Mesendoderm (in vitro differentiated cells): ENCODE measurements at regions not wholly inside any gene's neighbourhood (a gene's known extent, or its start where the extent isn't known, plus 50 kb on each side); places are given as distances from the start of the nearest gene placed in this dataset.

ENCODE experiments used
- DNase-seq: peaks from one replicate; pipeline ENCODE4 v3.0.0; 2013
- H2AK5ac ChIP-seq: 2 replicates; pipeline ENCODE4 v1.6.1; 2013; ENCODE audit warnings: low read length, inconsistent platforms
- H2BK120ac ChIP-seq: 2 replicates; pipeline ENCODE4 v1.6.1; 2013; ENCODE audit warnings: low read depth, mild to moderate bottlenecking, low read length, moderate library complexity, mixed read lengths
- H2BK15ac ChIP-seq: replicated peaks from 2 replicates; pipeline ENCODE4 v1.6.1; 2013; ENCODE audit warnings: low read depth, mild to moderate bottlenecking, moderate library complexity
- H2BK5ac ChIP-seq: 2 replicates; pipeline ENCODE4 v1.6.1; 2013; ENCODE audit warnings: low read length, inconsistent platforms
- H3K18ac ChIP-seq: 2 replicates; pipeline ENCODE4 v1.6.1; 2013; ENCODE audit warnings: mild to moderate bottlenecking, low read length, mixed read lengths
- H3K23ac ChIP-seq: one replicate; pipeline ENCODE4 v1.6.1; 2013; ENCODE audit warnings: low read length
- H3K27ac ChIP-seq: 2 replicates; pipeline ENCODE4 v1.5.1; 2013; ENCODE audit warnings: low read depth, mild to moderate bottlenecking, inconsistent platforms, low read length, moderate library complexity
- H3K27me3 ChIP-seq: 2 replicates; pipeline ENCODE4 v1.6.1; 2013; ENCODE audit warnings: low read length, control low read depth, mild to moderate bottlenecking, inconsistent platforms; ENCODE audit not compliant: insufficient read depth, poor library complexity
- H3K36me3 ChIP-seq: 2 replicates; pipeline ENCODE4 v1.6.1; 2013; ENCODE audit warnings: low read length, inconsistent platforms; ENCODE audit not compliant: control insufficient read depth, insufficient read depth
- H3K4ac ChIP-seq: one replicate; pipeline ENCODE4 v1.6.1; 2013; ENCODE audit warnings: low read depth, mild to moderate bottlenecking, low read length, moderate library complexity
- H3K4me1 ChIP-seq: 2 replicates; pipeline ENCODE4 v1.6.1; 2013; ENCODE audit warnings: low read depth, low read length, inconsistent platforms; ENCODE audit not compliant: control insufficient read depth
- H3K4me2 ChIP-seq: 2 replicates; pipeline ENCODE4 v1.6.1; 2013; ENCODE audit warnings: low read length
- H3K4me3 ChIP-seq: 2 replicates; pipeline ENCODE4 v1.5.1; 2013; ENCODE audit warnings: mild to moderate bottlenecking, low read length
- H3K56ac ChIP-seq: one replicate; pipeline ENCODE4 v1.6.1; 2013; ENCODE audit warnings: low read length
- H3K79me1 ChIP-seq: 2 replicates; pipeline ENCODE4 v1.6.1; 2013; ENCODE audit warnings: low read length, inconsistent platforms
- H3K79me2 ChIP-seq: 2 replicates; pipeline ENCODE4 v1.6.1; 2013; ENCODE audit warnings: mild to moderate bottlenecking, low read length; ENCODE audit not compliant: control insufficient read depth, insufficient read depth
- H3K9ac ChIP-seq: 2 replicates; pipeline ENCODE4 v1.6.1; 2013; ENCODE audit warnings: low read length, inconsistent platforms
- H4K5ac ChIP-seq: one replicate; pipeline ENCODE4 v1.6.1; 2013; ENCODE audit warnings: low read length
- H4K8ac ChIP-seq: one replicate; pipeline ENCODE4 v1.6.1; 2013; ENCODE audit warnings: low read depth, mild to moderate bottlenecking, control low read depth, low read length, moderate library complexity
- WGBS: extraction: QIAGEN DNeasy Blood & Tissue Kit; methylation state at CpG from one replicate; pipeline ENCODE4 v1.1.7; 2013; ENCODE audit warnings: low lambda C conversion rate, missing lambda C conversion rate; ENCODE audit not compliant: insufficient coverage; ENCODE audit errors: extremely low coverage; 5-methylcytosine and 5-hydroxymethylcytosine counted together

DNA sequence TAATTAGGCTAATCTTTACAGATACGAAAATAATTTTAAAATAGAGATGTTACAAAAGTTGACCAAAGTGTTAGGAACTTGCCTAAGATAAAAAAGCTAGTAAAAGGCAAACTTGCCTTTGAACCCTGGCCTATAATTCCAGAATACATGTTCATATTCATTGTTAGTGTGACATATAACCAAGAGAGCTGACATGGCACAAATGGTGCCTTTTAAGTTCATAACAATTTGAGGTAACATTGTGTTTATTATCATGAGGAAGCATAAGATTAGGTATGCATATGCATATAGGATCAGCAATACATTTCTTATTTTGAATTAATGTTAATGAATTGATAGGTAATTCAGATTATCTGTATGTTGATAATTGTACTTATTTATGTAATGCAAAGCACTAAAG is 1537.9 kb upstream of the PRR20A start:
- Histone ChIP-seq H3K4ac (no peak overlapping the region), H3K79me2 (no peaks in the 10 kb centered on the region), H2BK15ac (no peak overlapping the region), H3K36me3 (no peaks in the 10 kb centered on the region), H2AK5ac (no peak overlapping the region), H3K79me1 (no peaks in the 10 kb centered on the region), H3K23ac (no peak overlapping the region), H4K5ac (no peak overlapping the region), H3K4me3 (no peak overlapping the region), H3K4me2 (no peak overlapping the region), H3K56ac (no peak overlapping the region), H2BK5ac (no peak overlapping the region), H3K9ac (no peak overlapping the region), H3K27ac (no peak overlapping the region), H3K4me1 (no peaks in the 10 kb centered on the region), H3K18ac (no peak overlapping the region), H2BK120ac (no peak overlapping the region), H4K8ac (no peak overlapping the region), H3K27me3 (no peaks in the 10 kb centered on the region)
- WGBS = no CpG with 5 or more reads among the region's 1 CpG
- no peak for DNase-seq

DNA sequence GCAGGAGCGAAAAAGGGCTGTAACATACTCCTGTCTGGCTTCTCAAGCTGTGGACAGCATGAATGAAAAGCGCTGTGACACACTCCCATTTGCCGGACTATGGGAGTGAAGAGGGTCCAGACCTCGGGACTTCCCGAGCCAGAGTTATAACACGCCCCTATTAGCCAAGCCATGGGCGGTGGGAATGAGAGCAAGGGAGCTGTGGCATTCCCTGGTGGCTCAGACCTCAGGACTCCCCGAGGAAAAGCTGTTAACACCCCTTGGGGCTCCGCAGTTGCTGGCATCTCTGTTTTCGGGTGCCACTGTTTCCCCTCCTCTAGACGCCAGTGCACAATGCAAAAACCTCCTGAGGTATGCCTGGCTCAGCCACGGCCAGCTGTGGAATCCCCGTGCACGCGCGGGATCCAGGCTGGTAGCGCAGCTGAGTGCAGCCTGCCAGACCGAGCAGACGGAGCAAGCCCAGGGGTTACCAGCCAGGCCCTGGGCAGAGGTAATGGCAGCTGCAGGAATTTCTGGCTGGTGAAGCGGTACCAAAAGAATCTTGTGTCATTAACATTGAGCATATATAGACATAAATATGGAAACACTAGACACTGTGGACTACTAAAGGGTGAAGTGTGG is 1534.6 kb upstream of the PRR20A start:
- Histone ChIP-seq H3K18ac (no peak overlapping the region), H3K4me3 (no peak overlapping the region), H2BK5ac (no peak overlapping the region), H2BK120ac (no peak overlapping the region), H2AK5ac (no peak overlapping the region), H4K8ac (no peak overlapping the region), H3K27ac (no peak overlapping the region), H3K9ac (no peak overlapping the region), H3K79me1 (no peaks in the 10 kb centered on the region), H3K4me2 (no peak overlapping the region), H2BK15ac (no peak overlapping the region), H3K4me1 (no peaks in the 10 kb centered on the region), H3K79me2 (no peaks in the 10 kb centered on the region), H3K56ac (no peak overlapping the region), H3K4ac (no peak overlapping the region), H4K5ac (no peak overlapping the region), H3K36me3 (no peaks in the 10 kb centered on the region), H3K23ac (no peak overlapping the region), H3K27me3 (no peaks in the 10 kb centered on the region)
- no peak for DNase-seq
- WGBS = no CpG with 5 or more reads among the region's 20 CpGs

- Histone ChIP-seq H2BK120ac (no peak overlapping the region), H4K8ac (no peak overlapping the region), H3K27ac (no peak overlapping the region), H2BK5ac (no peak overlapping the region), H3K4me3 (no peak overlapping the region), H3K56ac (no peak overlapping the region), H2BK15ac (no peak overlapping the region), H3K36me3 (no peaks in the 10 kb centered on the region), H3K18ac (no peak overlapping the region), H4K5ac (no peak overlapping the region), H3K4me1 (no peaks in the 10 kb centered on the region), H3K23ac (no peak overlapping the region), H3K79me1 (no peaks in the 10 kb centered on the region), H3K9ac (no peak overlapping the region), H3K27me3 (no peaks in the 10 kb centered on the region), H3K4me2 (no peak overlapping the region), H3K79me2 (no peaks in the 10 kb centered on the region), H3K4ac (no peak overlapping the region), H2AK5ac (no peak overlapping the region)
- no peak for DNase-seq
- WGBS = no CpG with 5 or more reads among the region's 4 CpGs
Measured at GRCh38 chr13:55613429-55614187, 1527.1 kb upstream of the PRR20A start.

DNA sequence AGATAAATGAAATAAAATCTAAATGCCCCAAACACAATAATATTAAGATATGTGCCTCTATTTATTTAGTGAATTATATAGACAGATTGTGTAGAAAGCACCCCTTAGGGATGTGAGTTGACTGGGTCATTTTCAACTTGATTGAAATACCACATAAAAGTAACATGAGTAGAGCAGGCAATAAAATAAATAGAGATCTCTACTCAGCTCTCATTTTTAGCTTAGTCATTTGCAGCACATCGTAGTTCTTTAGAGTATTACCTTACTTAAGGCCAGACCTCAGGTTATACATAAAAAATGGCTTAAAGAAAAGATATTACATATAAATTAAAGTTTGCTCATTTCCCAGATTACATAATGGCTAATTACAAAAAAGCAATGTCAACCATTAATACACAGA is 1525.6 kb upstream of the PRR20A start:
- WGBS = no CpG with 5 or more reads among the region's 1 CpG
- H3K4ac ChIP-seq = no peak overlapping the region
- no peaks in the 10 kb centered on the region for H3K79me2 ChIP-seq
- no peak overlapping the region for H3K18ac ChIP-seq
- no peak overlapping the region for H3K27ac ChIP-seq
- H4K5ac ChIP-seq = no peak overlapping the region
- H2AK5ac ChIP-seq = no peak overlapping the region
- H4K8ac ChIP-seq = no peak overlapping the region
- no peak overlapping the region for H3K4me3 ChIP-seq
- H3K9ac ChIP-seq = no peak overlapping the region
- H3K4me2 ChIP-seq = no peak overlapping the region
- no peak overlapping the region for H2BK15ac ChIP-seq
- H2BK120ac ChIP-seq = no peak overlapping the region
- H3K36me3 ChIP-seq = no peaks in the 10 kb centered on the region
- no peak overlapping the region for H3K23ac ChIP-seq
- no peaks in the 10 kb centered on the region for H3K79me1 ChIP-seq
- H3K27me3 ChIP-seq = no peaks in the 10 kb centered on the region
- H3K56ac ChIP-seq = no peak overlapping the region
- DNase-seq = no peak
- no peaks in the 10 kb centered on the region for H3K4me1 ChIP-seq
- no peak overlapping the region for H2BK5ac ChIP-seq

DNA sequence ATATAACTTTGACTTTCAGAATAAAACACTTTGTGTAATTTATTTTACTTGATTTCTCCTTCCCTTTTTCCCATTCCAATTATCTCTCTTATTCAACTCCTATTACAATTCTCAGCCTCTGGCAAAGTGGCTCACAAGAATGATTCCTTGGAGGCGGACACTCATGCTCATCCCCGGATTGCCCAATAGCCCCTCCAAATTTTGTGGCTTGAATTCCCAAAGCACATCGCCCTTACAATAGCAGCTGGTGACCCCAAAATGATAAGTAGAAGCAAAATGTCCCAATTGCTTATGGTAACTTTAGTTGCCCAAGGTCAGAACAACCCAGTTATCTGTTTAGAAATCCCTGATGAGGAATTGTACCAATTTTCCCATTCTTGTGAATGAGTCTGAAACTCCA is 1523.5 kb upstream of the PRR20A start:
- no peak overlapping the region for H2BK5ac ChIP-seq
- no peaks in the 10 kb centered on the region for H3K79me2 ChIP-seq
- no peak overlapping the region for H2AK5ac ChIP-seq
- no peak overlapping the region for H3K27ac ChIP-seq
- H2BK120ac ChIP-seq = no peak overlapping the region
- H3K9ac ChIP-seq = no peak overlapping the region
- DNase-seq = no peak
- H3K23ac ChIP-seq = no peak overlapping the region
- H3K36me3 ChIP-seq = no peaks in the 10 kb centered on the region
- WGBS = no CpG with 5 or more reads among the region's 3 CpGs
- H3K4me2 ChIP-seq = no peak overlapping the region
- no peak overlapping the region for H3K4me3 ChIP-seq
- no peak overlapping the region for H3K4ac ChIP-seq
- no peaks in the 10 kb centered on the region for H3K79me1 ChIP-seq
- no peak overlapping the region for H4K8ac ChIP-seq
- H3K56ac ChIP-seq = no peak overlapping the region
- no peak overlapping the region for H2BK15ac ChIP-seq
- no peaks in the 10 kb centered on the region for H3K4me1 ChIP-seq
- no peaks in the 10 kb centered on the region for H3K27me3 ChIP-seq
- H3K18ac ChIP-seq = no peak overlapping the region
- H4K5ac ChIP-seq = no peak overlapping the region

- DNase-seq = no peak
- H2BK15ac ChIP-seq = no peak overlapping the region
- H3K4me1 ChIP-seq = no peaks in the 10 kb centered on the region
- H3K18ac ChIP-seq = no peak overlapping the region
- no peak overlapping the region for H3K4me2 ChIP-seq
- no peak overlapping the region for H3K23ac ChIP-seq
- H3K56ac ChIP-seq = no peak overlapping the region
- WGBS = no CpG with 5 or more reads among the region's 2 CpGs
- no peaks in the 10 kb centered on the region for H3K79me1 ChIP-seq
- no peak overlapping the region for H2BK5ac ChIP-seq
- no peak overlapping the region for H3K27ac ChIP-seq
- H2AK5ac ChIP-seq = no peak overlapping the region
- H4K8ac ChIP-seq = no peak overlapping the region
- H3K4me3 ChIP-seq = no peak overlapping the region
- no peak overlapping the region for H3K9ac ChIP-seq
- H3K4ac ChIP-seq = no peak overlapping the region
- no peaks in the 10 kb centered on the region for H3K36me3 ChIP-seq
- H2BK120ac ChIP-seq = no peak overlapping the region
- H3K79me2 ChIP-seq = no peaks in the 10 kb centered on the region
- H4K5ac ChIP-seq = no peak overlapping the region
- no peaks in the 10 kb centered on the region for H3K27me3 ChIP-seq
Measured at GRCh38 chr13:55627221-55627620, 1513.5 kb upstream of the PRR20A start.
